Mesendoderm (in vitro differentiated cells): ENCODE measurements at regions not wholly inside any gene's neighbourhood (a gene's known extent, or its start where the extent isn't known, plus 50 kb on each side); places are given as distances from the start of the nearest gene placed in this dataset.

ENCODE experiments used
- DNase-seq: peaks from one replicate; pipeline ENCODE4 v3.0.0; 2013
- H2AK5ac ChIP-seq: 2 replicates; pipeline ENCODE4 v1.6.1; 2013; ENCODE audit warnings: low read length, inconsistent platforms
- H2BK120ac ChIP-seq: 2 replicates; pipeline ENCODE4 v1.6.1; 2013; ENCODE audit warnings: low read depth, mild to moderate bottlenecking, low read length, moderate library complexity, mixed read lengths
- H2BK15ac ChIP-seq: replicated peaks from 2 replicates; pipeline ENCODE4 v1.6.1; 2013; ENCODE audit warnings: low read depth, mild to moderate bottlenecking, moderate library complexity
- H2BK5ac ChIP-seq: 2 replicates; pipeline ENCODE4 v1.6.1; 2013; ENCODE audit warnings: low read length, inconsistent platforms
- H3K18ac ChIP-seq: 2 replicates; pipeline ENCODE4 v1.6.1; 2013; ENCODE audit warnings: mild to moderate bottlenecking, low read length, mixed read lengths
- H3K23ac ChIP-seq: one replicate; pipeline ENCODE4 v1.6.1; 2013; ENCODE audit warnings: low read length
- H3K27ac ChIP-seq: 2 replicates; pipeline ENCODE4 v1.5.1; 2013; ENCODE audit warnings: low read depth, mild to moderate bottlenecking, inconsistent platforms, low read length, moderate library complexity
- H3K27me3 ChIP-seq: 2 replicates; pipeline ENCODE4 v1.6.1; 2013; ENCODE audit warnings: low read length, control low read depth, mild to moderate bottlenecking, inconsistent platforms; ENCODE audit not compliant: insufficient read depth, poor library complexity
- H3K36me3 ChIP-seq: 2 replicates; pipeline ENCODE4 v1.6.1; 2013; ENCODE audit warnings: low read length, inconsistent platforms; ENCODE audit not compliant: control insufficient read depth, insufficient read depth
- H3K4ac ChIP-seq: one replicate; pipeline ENCODE4 v1.6.1; 2013; ENCODE audit warnings: low read depth, mild to moderate bottlenecking, low read length, moderate library complexity
- H3K4me1 ChIP-seq: 2 replicates; pipeline ENCODE4 v1.6.1; 2013; ENCODE audit warnings: low read depth, low read length, inconsistent platforms; ENCODE audit not compliant: control insufficient read depth
- H3K4me2 ChIP-seq: 2 replicates; pipeline ENCODE4 v1.6.1; 2013; ENCODE audit warnings: low read length
- H3K4me3 ChIP-seq: 2 replicates; pipeline ENCODE4 v1.5.1; 2013; ENCODE audit warnings: mild to moderate bottlenecking, low read length
- H3K56ac ChIP-seq: one replicate; pipeline ENCODE4 v1.6.1; 2013; ENCODE audit warnings: low read length
- H3K79me1 ChIP-seq: 2 replicates; pipeline ENCODE4 v1.6.1; 2013; ENCODE audit warnings: low read length, inconsistent platforms
- H3K79me2 ChIP-seq: 2 replicates; pipeline ENCODE4 v1.6.1; 2013; ENCODE audit warnings: mild to moderate bottlenecking, low read length; ENCODE audit not compliant: control insufficient read depth, insufficient read depth
- H3K9ac ChIP-seq: 2 replicates; pipeline ENCODE4 v1.6.1; 2013; ENCODE audit warnings: low read length, inconsistent platforms
- H4K5ac ChIP-seq: one replicate; pipeline ENCODE4 v1.6.1; 2013; ENCODE audit warnings: low read length
- H4K8ac ChIP-seq: one replicate; pipeline ENCODE4 v1.6.1; 2013; ENCODE audit warnings: low read depth, mild to moderate bottlenecking, control low read depth, low read length, moderate library complexity
- WGBS: extraction: QIAGEN DNeasy Blood & Tissue Kit; methylation state at CpG from one replicate; pipeline ENCODE4 v1.1.7; 2013; ENCODE audit warnings: low lambda C conversion rate, missing lambda C conversion rate; ENCODE audit not compliant: insufficient coverage; ENCODE audit errors: extremely low coverage; 5-methylcytosine and 5-hydroxymethylcytosine counted together

DNA sequence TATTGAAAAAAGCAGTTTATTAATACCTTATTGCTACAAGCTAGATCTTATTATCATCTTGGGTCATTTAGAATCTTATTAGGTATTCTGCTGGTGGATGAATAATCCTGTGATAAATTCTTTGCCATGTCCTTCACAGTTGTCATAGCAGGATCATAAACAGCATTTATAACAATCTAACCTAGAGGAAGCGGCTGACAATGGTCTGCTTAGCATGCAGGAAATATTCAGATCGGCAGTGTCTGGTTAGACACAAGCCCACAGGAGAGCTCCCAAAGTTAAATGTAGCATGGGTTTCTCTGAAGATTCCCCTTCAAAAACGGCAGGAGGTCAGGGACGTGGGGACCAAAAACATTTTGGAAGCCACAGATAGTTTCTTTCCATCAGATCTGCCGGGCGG lies 179.3 kb downstream of the FOXB1 start:
- H3K4me2 ChIP-seq, result no peak overlapping the region
- no peak overlapping the region for H3K4ac ChIP-seq
- H4K5ac ChIP-seq, result no peak overlapping the region
- no peak overlapping the region for H2AK5ac ChIP-seq
- H3K79me1 ChIP-seq, result no peaks in the 10 kb centered on the region
- no peak overlapping the region for H3K23ac ChIP-seq
- no CpG with 5 or more reads among the region's 6 CpGs for WGBS
- no peaks in the 10 kb centered on the region for H3K27me3 ChIP-seq
- H2BK120ac ChIP-seq, result no peak overlapping the region
- DNase-seq, result no peak
- H2BK5ac ChIP-seq, result no peak overlapping the region
- H3K18ac ChIP-seq, result no peak overlapping the region
- H3K9ac ChIP-seq, result no peak overlapping the region
- H3K4me3 ChIP-seq, result no peak overlapping the region
- no peaks in the 10 kb centered on the region for H3K36me3 ChIP-seq
- H3K27ac ChIP-seq, result no peak overlapping the region
- H4K8ac ChIP-seq, result no peak overlapping the region
- H3K4me1 ChIP-seq, result no peaks in the 10 kb centered on the region
- no peak overlapping the region for H2BK15ac ChIP-seq
- H3K56ac ChIP-seq, result no peak overlapping the region
- no peaks in the 10 kb centered on the region for H3K79me2 ChIP-seq

DNA sequence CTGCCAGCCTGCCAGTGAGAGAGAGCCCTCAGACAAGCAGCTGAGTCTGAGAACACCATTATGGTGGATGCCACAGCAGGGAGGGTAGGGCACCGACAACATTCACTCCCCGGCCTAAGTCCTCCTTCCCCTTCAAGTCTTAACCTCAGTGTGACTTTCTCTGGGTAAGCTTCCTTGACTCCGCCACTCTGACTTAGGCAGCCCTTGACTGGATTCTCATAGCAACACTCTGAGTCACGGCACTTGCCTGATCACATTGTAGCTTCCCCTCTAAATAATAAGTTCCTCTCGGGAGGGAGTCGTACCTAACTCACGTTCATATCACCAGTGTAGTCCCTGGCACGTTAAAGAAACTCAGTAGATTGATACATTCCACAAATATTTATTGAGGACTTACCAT lies 180.5 kb downstream of the FOXB1 start:
- Histone ChIP-seq H4K8ac (no peak overlapping the region), H3K4ac (no peak overlapping the region), H3K79me1 (no peaks in the 10 kb centered on the region), H2BK5ac (no peak overlapping the region), H3K4me1 (no peaks in the 10 kb centered on the region), H4K5ac (no peak overlapping the region), H3K23ac (no peak overlapping the region), H3K18ac (no peak overlapping the region), H3K4me2 (no peak overlapping the region), H3K9ac (no peak overlapping the region), H2AK5ac (no peak overlapping the region), H3K79me2 (no peaks in the 10 kb centered on the region), H3K36me3 (no peaks in the 10 kb centered on the region), H3K27me3 (no peaks in the 10 kb centered on the region), H3K56ac (no peak overlapping the region), H3K27ac (no peak overlapping the region), H3K4me3 (no peak overlapping the region), H2BK120ac (no peak overlapping the region), H2BK15ac (no peak overlapping the region)
- WGBS, result no CpG with 5 or more reads among the region's 8 CpGs
- peak; percentile 44 for DNase-seq

GRCh38 chr15:60191016-60191415 lies 186.9 kb downstream of the FOXB1 start:
- DNase-seq, result no peak
- no peak overlapping the region for H3K4me3 ChIP-seq
- no CpG with 5 or more reads among the region's 6 CpGs for WGBS

DNA sequence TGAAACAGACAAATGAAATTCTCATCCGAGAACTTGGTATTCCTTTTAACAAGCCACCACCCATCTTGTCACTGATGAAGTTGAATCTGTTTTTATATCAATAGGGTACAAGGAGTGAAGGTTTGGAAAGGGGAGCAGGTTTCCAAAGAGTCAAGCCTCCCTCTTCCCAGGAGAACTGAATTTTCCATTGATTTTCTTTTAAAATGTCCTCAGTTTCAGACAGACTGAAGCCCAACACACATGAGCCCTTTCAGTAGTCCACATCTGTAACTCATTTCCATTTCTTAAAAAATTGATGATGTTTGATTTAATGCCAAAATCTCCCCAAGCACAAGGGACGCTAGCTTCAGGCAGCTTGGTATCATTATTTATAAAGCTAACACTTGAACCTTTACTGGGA lies 187.7 kb downstream of the FOXB1 start:
- WGBS, result no CpG with 5 or more reads among the region's 2 CpGs

More at GRCh38 chr15:60191016-60191415, 186.9 kb downstream of the FOXB1 start:
- H3K36me3 ChIP-seq, result no peaks in the 10 kb centered on the region
- no peak overlapping the region for H2BK15ac ChIP-seq
- H2BK5ac ChIP-seq, result no peak overlapping the region
- no peaks in the 10 kb centered on the region for H3K79me2 ChIP-seq
- H3K27ac ChIP-seq, result no peak overlapping the region
- no peak overlapping the region for H3K4ac ChIP-seq
- H3K4me2 ChIP-seq, result no peak overlapping the region
- H3K4me1 ChIP-seq, result no peaks in the 10 kb centered on the region
- H3K18ac ChIP-seq, result no peak overlapping the region
- no peak overlapping the region for H3K56ac ChIP-seq
- no peak overlapping the region for H3K9ac ChIP-seq
- no peaks in the 10 kb centered on the region for H3K27me3 ChIP-seq
- H4K8ac ChIP-seq, result no peak overlapping the region
- no peaks in the 10 kb centered on the region for H3K79me1 ChIP-seq
- no peak overlapping the region for H2BK120ac ChIP-seq
- no peak overlapping the region for H4K5ac ChIP-seq
- no peak overlapping the region for H2AK5ac ChIP-seq
- no peak overlapping the region for H3K23ac ChIP-seq

GRCh38 chr15:60195611-60196010 lies 191.5 kb downstream of the FOXB1 start:
- no peak overlapping the region for H2BK5ac ChIP-seq
- no peaks in the 10 kb centered on the region for H3K36me3 ChIP-seq
- H3K56ac ChIP-seq, result no peak overlapping the region
- H3K4me3 ChIP-seq, result no peak overlapping the region
- H3K4me1 ChIP-seq, result no peaks in the 10 kb centered on the region
- WGBS, result no CpG with 5 or more reads among the region's 1 CpG
- H3K18ac ChIP-seq, result no peak overlapping the region
- no peak overlapping the region for H3K4me2 ChIP-seq
- H3K23ac ChIP-seq, result no peak overlapping the region
- H3K79me1 ChIP-seq, result no peaks in the 10 kb centered on the region
- H3K27me3 ChIP-seq, result no peaks in the 10 kb centered on the region
- no peak overlapping the region for H4K8ac ChIP-seq
- no peak overlapping the region for H2BK15ac ChIP-seq
- no peak overlapping the region for H2AK5ac ChIP-seq
- H3K9ac ChIP-seq, result no peak overlapping the region
- DNase-seq, result no peak
- no peak overlapping the region for H3K4ac ChIP-seq
- no peaks in the 10 kb centered on the region for H3K79me2 ChIP-seq
- H4K5ac ChIP-seq, result no peak overlapping the region
- H3K27ac ChIP-seq, result no peak overlapping the region
- H2BK120ac ChIP-seq, result no peak overlapping the region

More for the DNA sequence above, 187.7 kb downstream of the FOXB1 start:
- H3K79me2 ChIP-seq, result no peaks in the 10 kb centered on the region
- H3K36me3 ChIP-seq, result no peaks in the 10 kb centered on the region
- H3K79me1 ChIP-seq, result no peaks in the 10 kb centered on the region
- no peaks in the 10 kb centered on the region for H3K27me3 ChIP-seq
- no peak overlapping the region for H2AK5ac ChIP-seq
- H3K4me2 ChIP-seq, result no peak overlapping the region
- H2BK5ac ChIP-seq, result no peak overlapping the region
- H3K18ac ChIP-seq, result no peak overlapping the region
- H3K27ac ChIP-seq, result no peak overlapping the region
- DNase-seq, result no peak
- H3K9ac ChIP-seq, result no peak overlapping the region
- no peak overlapping the region for H3K4me3 ChIP-seq
- no peak overlapping the region for H3K56ac ChIP-seq
- H3K4ac ChIP-seq, result no peak overlapping the region
- H4K5ac ChIP-seq, result no peak overlapping the region
- H2BK120ac ChIP-seq, result no peak overlapping the region
- no peaks in the 10 kb centered on the region for H3K4me1 ChIP-seq
- H2BK15ac ChIP-seq, result no peak overlapping the region
- no peak overlapping the region for H4K8ac ChIP-seq
- no peak overlapping the region for H3K23ac ChIP-seq

DNA sequence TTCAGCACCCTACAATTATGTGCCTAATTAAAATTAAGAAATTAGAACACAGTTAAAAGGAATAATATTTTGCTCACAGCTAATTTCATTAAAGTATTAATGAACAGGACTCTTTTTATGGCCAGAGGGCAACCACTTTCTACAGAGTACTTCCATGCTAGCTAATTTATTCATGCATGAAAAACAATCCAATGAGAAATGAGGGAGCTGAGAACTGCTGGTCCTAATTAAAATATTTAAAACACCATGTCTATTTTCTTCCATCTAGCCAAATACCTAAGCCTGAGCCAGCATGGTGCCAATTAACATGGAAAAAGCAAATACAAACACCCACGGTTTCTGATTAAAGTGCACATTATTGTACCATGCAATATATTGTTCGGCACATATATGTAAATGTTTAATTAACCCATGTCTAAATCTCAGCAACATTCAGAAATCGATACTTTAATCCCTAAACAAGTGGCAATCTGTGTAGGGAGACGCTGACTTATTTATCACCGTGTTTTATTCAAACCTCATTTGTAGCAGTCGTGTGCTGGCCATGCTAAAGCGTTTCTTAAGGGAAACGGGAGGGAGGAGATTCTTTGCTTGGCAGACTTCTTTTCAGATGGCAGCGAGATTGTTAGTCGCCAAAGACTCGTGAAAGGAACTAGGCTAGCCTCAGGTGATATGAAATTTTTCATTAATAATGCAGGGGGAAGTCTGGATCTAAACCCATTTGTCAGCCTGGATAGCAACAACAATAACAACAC lies 193.5 kb downstream of the ANXA2 start:
- H3K27ac ChIP-seq, result no peak overlapping the region
- no peaks in the 10 kb centered on the region for H3K4me1 ChIP-seq
- WGBS, result no CpG with 5 or more reads among the region's 11 CpGs
- no peak overlapping the region for H3K4me2 ChIP-seq
- no peak overlapping the region for H2BK5ac ChIP-seq
- H2AK5ac ChIP-seq, result no peak overlapping the region
- H3K36me3 ChIP-seq, result no peaks in the 10 kb centered on the region
- H2BK15ac ChIP-seq, result no peak overlapping the region
- H3K4me3 ChIP-seq, result no peak overlapping the region
- no peak overlapping the region for H3K23ac ChIP-seq
- DNase-seq, result no peak
- H3K79me2 ChIP-seq, result no peaks in the 10 kb centered on the region
- H3K9ac ChIP-seq, result no peak overlapping the region
- no peak overlapping the region for H4K5ac ChIP-seq
- no peaks in the 10 kb centered on the region for H3K27me3 ChIP-seq
- H3K4ac ChIP-seq, result no peak overlapping the region
- no peak overlapping the region for H4K8ac ChIP-seq
- no peak overlapping the region for H3K18ac ChIP-seq
- no peaks in the 10 kb centered on the region for H3K79me1 ChIP-seq
- H2BK120ac ChIP-seq, result no peak overlapping the region
- no peak overlapping the region for H3K56ac ChIP-seq
